ENCODE measurements at regions not wholly inside any gene's neighbourhood (a gene's known extent, or its start where the extent isn't known, plus 50 kb on each side); places are given as distances from the start of the nearest gene placed in this dataset.
"Not testable (repeated sequence)": the region's sequence is repeated elsewhere in the genome, so short reads cannot be mapped to it uniquely, and the experiment has no call there.

DNA sequence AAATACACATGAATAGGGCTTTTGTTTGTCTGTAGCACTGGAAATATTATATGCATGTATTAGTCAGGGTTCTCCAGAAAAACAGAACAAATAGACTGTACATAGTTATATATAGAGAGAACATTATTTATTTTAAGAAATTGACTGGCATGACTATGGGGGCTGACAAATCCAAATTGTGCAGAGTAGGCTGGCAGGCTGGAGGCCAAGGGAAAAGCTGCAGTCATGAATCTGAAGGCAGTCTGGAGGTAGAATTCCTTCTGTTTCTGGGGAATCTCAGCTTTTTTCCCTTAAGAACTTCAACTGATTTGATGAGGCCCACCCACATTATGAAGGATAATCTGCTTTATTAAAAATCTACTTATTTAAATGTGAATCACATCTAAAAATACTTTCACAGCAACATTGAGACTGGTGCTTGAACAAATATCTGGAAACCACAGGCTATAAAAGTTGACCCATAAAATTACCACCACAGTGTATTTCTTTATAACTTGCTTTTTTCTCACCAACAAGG, 344.2 kb upstream of the KIAA1217 start:
- H3K4me3 ChIP-seq (ENCODE audit: low read depth, low read length), result no peak overlapping the region
- TF ChIP-seq, protein P1, sequence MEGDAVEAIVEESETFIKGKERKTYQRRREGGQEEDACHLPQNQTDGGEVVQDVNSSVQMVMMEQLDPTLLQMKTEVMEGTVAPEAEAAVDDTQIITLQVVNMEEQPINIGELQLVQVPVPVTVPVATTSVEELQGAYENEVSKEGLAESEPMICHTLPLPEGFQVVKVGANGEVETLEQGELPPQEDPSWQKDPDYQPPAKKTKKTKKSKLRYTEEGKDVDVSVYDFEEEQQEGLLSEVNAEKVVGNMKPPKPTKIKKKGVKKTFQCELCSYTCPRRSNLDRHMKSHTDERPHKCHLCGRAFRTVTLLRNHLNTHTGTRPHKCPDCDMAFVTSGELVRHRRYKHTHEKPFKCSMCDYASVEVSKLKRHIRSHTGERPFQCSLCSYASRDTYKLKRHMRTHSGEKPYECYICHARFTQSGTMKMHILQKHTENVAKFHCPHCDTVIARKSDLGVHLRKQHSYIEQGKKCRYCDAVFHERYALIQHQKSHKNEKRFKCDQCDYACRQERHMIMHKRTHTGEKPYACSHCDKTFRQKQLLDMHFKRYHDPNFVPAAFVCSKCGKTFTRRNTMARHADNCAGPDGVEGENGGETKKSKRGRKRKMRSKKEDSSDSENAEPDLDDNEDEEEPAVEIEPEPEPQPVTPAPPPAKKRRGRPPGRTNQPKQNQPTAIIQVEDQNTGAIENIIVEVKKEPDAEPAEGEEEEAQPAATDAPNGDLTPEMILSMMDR (IDR thresholded peaks at IDR 0.05; ENCODE audit: insufficient read depth, low read length, missing control alignments), result no peak
- ChIA-PET CTCF (no interaction called here), POLR2A (no interaction called here)
- no peak for DNase-seq (ENCODE audit: low read depth, low spot score)

DNA sequence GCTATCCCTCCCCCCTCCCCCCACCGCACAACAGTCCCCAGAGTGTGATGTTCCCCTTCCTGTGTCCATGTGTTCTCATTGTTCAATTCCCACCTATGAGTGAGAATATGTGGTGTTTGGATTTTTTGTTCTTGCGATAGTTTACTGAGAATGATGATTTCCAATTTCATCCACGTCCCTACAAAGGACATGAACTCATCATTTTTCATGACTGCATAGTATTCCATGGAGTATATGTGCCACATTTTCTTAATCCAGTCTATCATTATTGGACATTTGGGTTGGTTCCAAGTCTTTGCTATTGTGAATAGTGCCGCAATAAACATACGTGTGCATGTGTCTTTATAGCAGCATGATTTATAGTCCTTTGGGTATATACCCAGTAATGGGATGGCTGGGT, 342.0 kb upstream of the KIAA1217 start:
- CTCF ChIA-PET; DNase-seq (ENCODE audit: low read depth, low spot score); POLR2A ChIA-PET; H3K4me3 ChIP-seq (ENCODE audit: low read depth, low read length): not testable (repeated sequence)

DNA sequence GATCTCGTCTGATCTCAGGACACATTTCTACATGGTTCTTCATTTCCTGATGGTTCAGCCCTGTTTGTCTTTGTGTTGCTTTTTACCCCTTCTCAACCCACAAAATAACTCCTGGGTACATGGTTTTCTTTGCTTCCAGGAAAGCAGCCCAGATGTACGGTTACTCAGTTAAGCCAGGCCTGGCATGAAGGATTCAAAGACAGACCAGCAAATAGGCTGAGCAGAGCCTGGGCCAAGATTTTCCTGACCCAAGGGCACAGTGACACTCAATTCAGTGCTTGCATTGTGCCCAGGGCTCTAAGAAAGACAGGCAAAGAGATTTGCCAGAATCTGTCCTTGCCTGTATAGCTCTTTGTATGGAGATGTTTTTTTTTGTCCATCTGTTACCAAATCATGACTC, 340.8 kb upstream of the KIAA1217 start:
- POLR2A ChIA-PET, result no interaction called here
- no peak overlapping the region for H3K4me3 ChIP-seq (ENCODE audit: low read depth, low read length)
- TF ChIP-seq, protein P1 (IDR thresholded peaks at IDR 0.05; ENCODE audit: insufficient read depth, low read length, missing control alignments), result no peak
- DNase-seq (ENCODE audit: low read depth, low spot score), result no peak
- CTCF ChIA-PET, result no interaction called here

DNA sequence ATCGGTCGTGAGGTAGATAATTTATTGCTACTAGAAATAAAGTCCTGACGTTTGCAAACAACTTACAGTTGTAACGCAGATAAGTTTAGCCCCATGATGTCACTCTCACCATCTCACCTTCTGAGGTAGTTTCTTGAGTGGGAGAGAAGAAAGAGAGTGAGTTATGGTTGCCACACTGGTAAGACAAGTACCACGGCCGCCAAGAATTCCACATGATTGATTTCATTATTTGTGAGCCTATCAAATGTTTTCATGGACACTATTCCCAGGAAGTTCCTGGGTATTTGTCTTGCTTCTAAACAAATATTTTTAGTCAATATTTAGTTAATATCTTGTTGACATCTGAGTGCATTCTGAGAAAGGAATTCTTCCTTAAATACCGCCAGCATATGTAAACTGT, 339.4 kb upstream of the KIAA1217 start:
- no peak for DNase-seq (ENCODE audit: low read depth, low spot score)
- H3K4me3 ChIP-seq (ENCODE audit: low read depth, low read length), result no peak overlapping the region
- ChIA-PET POLR2A (no interaction called here), CTCF (no interaction called here)
- TF ChIP-seq, protein P1 (IDR thresholded peaks at IDR 0.05; ENCODE audit: insufficient read depth, low read length, missing control alignments), result no peak

DNA sequence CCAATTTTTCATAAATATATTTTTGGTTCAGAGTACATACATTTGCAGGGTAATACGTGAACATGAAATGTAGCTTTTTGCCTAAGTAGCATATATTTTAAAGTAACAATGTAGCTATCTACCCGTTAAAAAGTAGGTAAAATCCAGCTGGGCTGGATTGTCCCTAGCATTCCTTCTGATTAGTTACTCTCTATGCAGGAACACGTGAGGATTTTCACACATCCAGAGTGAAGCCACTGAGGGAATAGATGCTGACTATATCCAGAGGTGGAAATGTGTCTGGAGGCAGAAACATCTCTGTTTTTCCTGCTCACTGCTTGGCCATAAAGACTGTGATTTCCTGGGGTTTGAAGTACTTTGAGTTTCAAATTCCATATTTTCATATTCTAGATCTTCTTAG, 338.9 kb upstream of the KIAA1217 start:
- no peak overlapping the region for H3K4me3 ChIP-seq (ENCODE audit: low read depth, low read length)
- CTCF ChIA-PET, result no interaction called here
- no peak for DNase-seq (ENCODE audit: low read depth, low spot score)
- POLR2A ChIA-PET, result no interaction called here
- TF ChIP-seq, protein P1 (IDR thresholded peaks at IDR 0.05; ENCODE audit: insufficient read depth, low read length, missing control alignments), result no peak

DNA sequence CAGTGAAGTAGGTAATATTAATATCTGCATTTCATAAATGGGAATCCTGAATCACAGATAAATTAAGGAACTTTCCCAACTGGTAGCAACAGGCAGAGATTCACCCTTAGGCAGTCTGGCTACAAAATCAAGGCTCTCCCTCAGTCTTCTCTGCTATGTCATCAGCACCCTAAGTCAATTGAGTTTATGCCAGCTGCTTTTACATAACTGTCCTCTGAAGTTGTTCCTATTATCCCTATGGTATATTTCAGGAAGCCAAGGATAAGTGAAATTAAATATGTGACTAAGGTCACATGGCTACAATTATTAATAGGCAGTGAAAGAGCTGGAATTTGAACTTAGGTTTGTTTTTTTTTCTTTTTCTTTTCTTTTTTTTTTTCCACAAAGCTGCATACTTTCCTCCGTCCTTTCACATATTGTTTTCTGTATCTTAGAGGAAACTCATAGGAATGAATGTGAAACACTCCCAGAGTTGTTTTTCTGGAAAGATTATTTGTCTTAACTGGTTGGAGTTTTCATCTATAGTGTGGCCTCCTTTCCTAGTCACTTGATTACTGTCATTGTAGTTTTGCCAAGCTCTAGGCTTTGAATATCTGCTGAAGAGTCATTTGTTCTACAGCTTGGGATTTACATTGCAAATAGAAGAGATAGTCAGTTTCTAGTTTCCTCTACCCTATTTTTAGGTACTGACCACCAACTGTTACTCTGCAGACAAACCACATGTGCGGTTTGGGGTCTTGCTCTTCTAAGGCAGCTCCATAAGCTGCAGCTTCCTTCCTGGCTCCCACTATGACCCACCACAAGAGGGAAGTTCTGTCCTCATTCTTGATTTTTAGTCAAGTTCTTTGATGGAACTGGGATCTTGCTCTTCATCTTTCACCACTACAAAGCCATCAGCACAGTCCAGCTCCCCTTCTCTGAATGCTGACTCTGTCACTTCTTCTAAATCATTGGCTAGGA, 338.0 kb upstream of the KIAA1217 start:
- H3K4me3 ChIP-seq (ENCODE audit: low read depth, low read length), result no peak overlapping the region
- ChIA-PET POLR2A (no interaction called here), CTCF (no interaction called here)
- TF ChIP-seq, protein P1 (IDR thresholded peaks at IDR 0.05; ENCODE audit: insufficient read depth, low read length, missing control alignments), result no peak
- no peak for DNase-seq (ENCODE audit: low read depth, low spot score)

DNA sequence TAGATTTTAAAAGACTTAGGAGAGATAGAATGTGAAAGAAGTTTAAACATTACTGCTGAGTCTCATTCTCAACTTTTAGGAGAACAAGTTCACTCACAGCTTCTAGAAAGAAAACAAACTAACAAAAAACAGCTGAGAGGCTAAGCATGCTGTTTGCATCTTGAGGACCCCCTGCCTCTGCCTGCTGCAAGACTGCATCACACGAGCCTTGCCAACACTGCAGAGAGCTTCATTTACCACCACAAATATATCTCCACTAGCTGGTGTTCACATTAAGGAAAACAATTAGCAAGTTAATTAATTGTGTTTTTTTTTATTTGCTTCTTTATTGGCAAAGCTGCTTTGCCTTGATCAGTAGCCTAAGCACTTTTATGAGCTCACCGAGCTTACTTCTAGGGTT, 336.6 kb upstream of the KIAA1217 start:
- TF ChIP-seq, protein P1 (IDR thresholded peaks at IDR 0.05; ENCODE audit: insufficient read depth, low read length, missing control alignments), result no peak
- no peak for DNase-seq (ENCODE audit: low read depth, low spot score)
- no peak overlapping the region for H3K4me3 ChIP-seq (ENCODE audit: low read depth, low read length)
- CTCF ChIA-PET, result no interaction called here
- POLR2A ChIA-PET, result no interaction called here

All from AG04449 (cell line).